DOHH2 (cell line): ENCODE measurements at regions not wholly inside any gene's neighbourhood (a gene's known extent, or its start where the extent isn't known, plus 50 kb on each side); places are given as distances from the start of the nearest gene placed in this dataset.

Experiments
- H3F3A ChIP-seq: fragments of 200-600 bp; sonication (generic), shearing (Covaris generic); 2 replicates; pipeline ENCODE4 v1.6.0; 2016; ENCODE audit warnings: antibody characterized with exemption, mild to moderate bottlenecking; ENCODE audit not compliant: control insufficient read depth, insufficient read depth
- H3K27ac ChIP-seq: fragments of 200-600 bp; sonication (generic); 2 replicates; pipeline ENCODE4 v1.5.1; 2014; ENCODE audit warnings: low read depth, mild to moderate bottlenecking, low read length, moderate library complexity
- H3K27me3 ChIP-seq: fragments of 200-600 bp; sonication (generic); 2 replicates; pipeline ENCODE4 v1.6.1; 2014; ENCODE audit warnings: mild to moderate bottlenecking, low read length, mixed read lengths; ENCODE audit not compliant: control insufficient read depth
- H3K36me3 ChIP-seq: fragments of 200-600 bp; sonication (generic); 2 replicates; pipeline ENCODE4 v1.6.1; 2014; ENCODE audit warnings: mild to moderate bottlenecking, low read length, moderate library complexity, mixed read lengths; ENCODE audit not compliant: control insufficient read depth
- H3K4me1 ChIP-seq: fragments of 200-600 bp; sonication (generic); 2 replicates; pipeline ENCODE4 v1.6.1; 2014; ENCODE audit warnings: mild to moderate bottlenecking, low read length, mixed read lengths; ENCODE audit not compliant: control insufficient read depth
- H3K4me2 ChIP-seq: fragments of 200-600 bp; sonication (generic); 2 replicates; pipeline ENCODE4 v1.6.0; 2014; ENCODE audit warnings: mild to moderate bottlenecking, low read length, moderate library complexity
- H3K4me3 ChIP-seq: fragments of 200-600 bp; sonication (generic); 2 replicates; pipeline ENCODE4 v1.5.1; 2014; ENCODE audit warnings: mild to moderate bottlenecking, low read length, mixed read lengths
- H3K79me2 ChIP-seq: fragments of 200-600 bp; sonication (generic); 2 replicates; pipeline ENCODE4 v1.6.1; 2014; ENCODE audit warnings: mild to moderate bottlenecking, low read length, mixed read lengths; ENCODE audit not compliant: control insufficient read depth
- H3K9me2 ChIP-seq: fragments of 200-600 bp; sonication (generic); replicated peaks from 2 replicates; pipeline ENCODE4 v1.6.1; 2014; ENCODE audit warnings: mild to moderate bottlenecking, low read length, mixed read lengths; ENCODE audit not compliant: control insufficient read depth
- H3K9me3 ChIP-seq: fragments of 200-600 bp; sonication (generic); 2 replicates; pipeline ENCODE4 v1.6.1; 2014; ENCODE audit warnings: antibody characterized with exemption, low read length, mixed read lengths; ENCODE audit not compliant: control insufficient read depth, insufficient read depth
- H4K20me1 ChIP-seq: fragments of 200-600 bp; sonication (generic); 2 replicates; pipeline ENCODE4 v1.6.0; 2014; ENCODE audit warnings: low read depth, mild to moderate bottlenecking, antibody characterized with exemption, low read length, moderate library complexity; ENCODE audit not compliant: control insufficient read depth, insufficient read depth
- EZH2phosphoT487 ChIP-seq: fragments of 200-600 bp; sonication (generic); IDR thresholded peaks from 2 replicates; pipeline ENCODE4 v1.6.1; 2017; ENCODE audit warnings: borderline replicate concordance, mild to moderate bottlenecking, antibody characterized with exemption, low read length, moderate library complexity, mixed read lengths
- TF ChIP-seq, protein P1 (sequence below): fragments of 200-600 bp; sonication (generic); IDR thresholded peaks from one replicate; pipeline ENCODE4 v1.5.1; 2014; ENCODE audit warnings: antibody characterized with exemption, mild to moderate bottlenecking, low read depth, low read length; ENCODE audit not compliant: poor library complexity, severe bottlenecking

- no peaks in the 10 kb centered on the region for H3K36me3 ChIP-seq
- peaks cover 7% of the 10 kb centered on the region; the same call in 1 of the 2 replicates for H3K27me3 ChIP-seq
- H3K4me1 ChIP-seq, result peaks cover 49% of the 10 kb centered on the region
- no peaks in the 10 kb centered on the region for H3K9me2 ChIP-seq
- H3K79me2 ChIP-seq, result no peaks in the 10 kb centered on the region
- peaks cover 6% of the 10 kb centered on the region; the same call in 1 of the 2 replicates for H4K20me1 ChIP-seq
- no peak overlapping the region for H3K27ac ChIP-seq
- H3K4me3 ChIP-seq, result no peak overlapping the region
- H3K9me3 ChIP-seq, result peaks cover 6% of the 10 kb centered on the region
- no peak overlapping the region for H3K4me2 ChIP-seq
- H3F3A ChIP-seq, result peaks cover 15% of the 10 kb centered on the region
- TF ChIP-seq, protein P1, sequence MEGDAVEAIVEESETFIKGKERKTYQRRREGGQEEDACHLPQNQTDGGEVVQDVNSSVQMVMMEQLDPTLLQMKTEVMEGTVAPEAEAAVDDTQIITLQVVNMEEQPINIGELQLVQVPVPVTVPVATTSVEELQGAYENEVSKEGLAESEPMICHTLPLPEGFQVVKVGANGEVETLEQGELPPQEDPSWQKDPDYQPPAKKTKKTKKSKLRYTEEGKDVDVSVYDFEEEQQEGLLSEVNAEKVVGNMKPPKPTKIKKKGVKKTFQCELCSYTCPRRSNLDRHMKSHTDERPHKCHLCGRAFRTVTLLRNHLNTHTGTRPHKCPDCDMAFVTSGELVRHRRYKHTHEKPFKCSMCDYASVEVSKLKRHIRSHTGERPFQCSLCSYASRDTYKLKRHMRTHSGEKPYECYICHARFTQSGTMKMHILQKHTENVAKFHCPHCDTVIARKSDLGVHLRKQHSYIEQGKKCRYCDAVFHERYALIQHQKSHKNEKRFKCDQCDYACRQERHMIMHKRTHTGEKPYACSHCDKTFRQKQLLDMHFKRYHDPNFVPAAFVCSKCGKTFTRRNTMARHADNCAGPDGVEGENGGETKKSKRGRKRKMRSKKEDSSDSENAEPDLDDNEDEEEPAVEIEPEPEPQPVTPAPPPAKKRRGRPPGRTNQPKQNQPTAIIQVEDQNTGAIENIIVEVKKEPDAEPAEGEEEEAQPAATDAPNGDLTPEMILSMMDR, result no peak
- no peak for TF ChIP-seq EZH2phosphoT487
These were observed 94.2 kb downstream of the PLXNA1 start for GRCh38 chr3:127077068-127077467.

DNA sequence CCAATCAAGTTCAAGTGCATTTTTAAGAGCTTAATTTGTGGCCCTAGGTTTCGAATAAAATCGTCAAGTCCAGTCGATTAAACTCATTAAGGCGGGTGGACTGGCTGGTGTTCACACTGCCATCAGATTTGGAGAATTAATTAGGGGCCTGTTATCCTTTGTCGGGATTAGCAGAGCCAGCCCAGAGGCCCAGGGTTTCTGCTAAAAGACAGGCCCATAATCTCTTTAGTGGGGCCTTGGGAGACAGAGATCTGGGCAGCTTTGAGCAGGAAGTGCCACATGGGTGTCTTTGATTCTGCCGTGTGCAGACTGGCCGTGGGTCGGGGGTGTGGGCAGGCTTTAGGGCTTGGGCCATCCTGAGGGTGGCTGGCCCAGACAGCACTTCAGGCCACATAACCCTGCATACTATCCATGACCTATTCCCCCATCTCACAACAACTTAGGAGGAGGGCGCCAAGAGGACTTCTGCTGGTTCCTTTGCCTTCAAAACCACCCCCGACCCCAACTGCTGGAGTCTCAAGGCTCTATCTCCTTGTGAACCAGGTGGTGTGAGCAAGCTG lies 94.7 kb downstream of the PLXNA1 start:
- Histone ChIP-seq H3F3A (peaks cover 15% of the 10 kb centered on the region), H3K27me3 (peaks cover 6% of the 10 kb centered on the region; the same call in 1 of the 2 replicates), H3K9me3 (peaks cover 6% of the 10 kb centered on the region), H3K79me2 (no peaks in the 10 kb centered on the region), H3K4me3 (no peak overlapping the region), H3K9me2 (no peaks in the 10 kb centered on the region), H4K20me1 (peaks cover 6% of the 10 kb centered on the region; the same call in 1 of the 2 replicates), H3K4me1 (peaks cover 49% of the 10 kb centered on the region), H3K36me3 (no peaks in the 10 kb centered on the region), H3K4me2 (no peak overlapping the region), H3K27ac (no peak overlapping the region)
- no peak for TF ChIP-seq EZH2phosphoT487
- TF ChIP-seq, protein P1, result no peak

DNA sequence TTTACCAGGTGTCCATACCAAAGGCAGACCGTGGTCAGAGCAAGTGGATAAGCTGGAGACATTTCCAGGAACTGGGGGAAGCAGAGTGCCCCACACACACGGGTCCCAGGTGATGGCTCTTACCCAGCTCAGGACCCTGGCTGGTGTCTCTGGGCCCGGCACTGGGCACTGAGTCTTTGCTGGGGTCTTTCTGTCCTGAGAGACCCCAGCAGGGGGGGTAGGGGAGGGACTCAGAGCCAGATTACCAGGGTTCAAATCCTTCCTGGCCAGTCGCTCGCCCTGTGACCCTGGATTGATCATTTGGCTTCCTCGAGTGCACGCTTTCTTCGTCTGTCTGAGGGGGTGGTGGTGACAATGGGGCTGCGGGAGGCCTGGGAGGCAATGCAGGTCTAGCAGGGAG lies 95.7 kb downstream of the PLXNA1 start:
- H3K9me2 ChIP-seq, result no peaks in the 10 kb centered on the region
- peaks cover 3% of the 10 kb centered on the region; the same call in 1 of the 2 replicates for H3K27me3 ChIP-seq
- no peak overlapping the region for H3K27ac ChIP-seq
- TF ChIP-seq EZH2phosphoT487, result no peak
- TF ChIP-seq, protein P1, result no peak
- H3K36me3 ChIP-seq, result no peaks in the 10 kb centered on the region
- H3K9me3 ChIP-seq, result peaks cover 6% of the 10 kb centered on the region
- H4K20me1 ChIP-seq, result peaks cover 6% of the 10 kb centered on the region; the same call in 1 of the 2 replicates
- peaks cover 43% of the 10 kb centered on the region for H3K4me1 ChIP-seq
- no peaks in the 10 kb centered on the region for H3K79me2 ChIP-seq
- H3F3A ChIP-seq, result peaks cover 15% of the 10 kb centered on the region
- peak overlapping the region; percentile 54 for H3K4me3 ChIP-seq
- H3K4me2 ChIP-seq, result peak overlapping the region; percentile 65
